ENCODE measurements at regions not wholly inside any gene's neighbourhood (a gene's known extent, or its start where the extent isn't known, plus 50 kb on each side); places are given as distances from the start of the nearest gene placed in this dataset.

- H3K4me3 ChIP-seq = no peak overlapping the region
- intact Hi-C loops (cut with DNase I) = no loop called here
- DNase-seq = no peak
Observed at GRCh38 chr18:56458770-56459712, 179.4 kb downstream of the TXNL1 start.

GRCh38 chr18:56455874-56456273, 182.5 kb downstream of the TXNL1 start:
- Histone ChIP-seq H3K36me3 (ENCODE audit: insufficient read depth in 1 of 2, low read depth in 1 of 2) (no peaks in the 10 kb centered on the region), H3K4me3 (no peak overlapping the region), H3K4me1 (no peaks in the 10 kb centered on the region), H3K27ac (no peak overlapping the region), H3K27me3 (ENCODE audit: insufficient read depth in 3 of 3, low read length in 2 of 3) (no peaks in the 10 kb centered on the region), H3K9me3 (no peaks in the 10 kb centered on the region)
- DNase-seq (no peak), ATAC-seq (no peak)
- no peak for TF ChIP-seq CTCF (IDR thresholded peaks at IDR 0.05)
- WGBS, 3 donors = 96 to 98% (median 96%) methylated on average over 2 of the region's 2 CpGs
- intact Hi-C loops (cut with DNase I) = no loop called here

More at GRCh38 chr18:56458770-56459712, 179.4 kb downstream of the TXNL1 start:
- no peaks in the 10 kb centered on the region for H3K27me3 ChIP-seq (ENCODE audit: insufficient read depth in 3 of 3, low read length in 2 of 3)
- H3K4me1 ChIP-seq = no peaks in the 10 kb centered on the region
- peak overlapping the region; percentile 39 for H3K27ac ChIP-seq
- no peaks in the 10 kb centered on the region for H3K9me3 ChIP-seq
- ATAC-seq = peak in 2 of 4 donors; percentile 37 to 40
- WGBS, 3 donors = 62 to 67% (median 66%) methylated on average over 13 of the region's 13 CpGs
- H3K36me3 ChIP-seq (ENCODE audit: insufficient read depth in 1 of 2, low read depth in 1 of 2) = no peaks in the 10 kb centered on the region
- TF ChIP-seq CTCF (IDR thresholded peaks at IDR 0.05) = no peak

- Histone ChIP-seq H3K27ac (no peak overlapping the region), H3K9me3 (no peaks in the 10 kb centered on the region), H3K36me3 (ENCODE audit: insufficient read depth in 1 of 2, low read depth in 1 of 2) (no peaks in the 10 kb centered on the region), H3K4me1 (no peaks in the 10 kb centered on the region), H3K27me3 (ENCODE audit: insufficient read depth in 3 of 3, low read length in 2 of 3) (no peaks in the 10 kb centered on the region), H3K4me3 (no peak overlapping the region)
- no peak for TF ChIP-seq CTCF (IDR thresholded peaks at IDR 0.05)
- intact Hi-C loops (cut with DNase I) = no loop called here
- WGBS, 3 donors = 97 to 100% (median 98%) methylated on average over 2 of the region's 2 CpGs
- DNase-seq = no peak
- no peak for ATAC-seq
Observed at GRCh38 chr18:56455141-56455540, 183.3 kb downstream of the TXNL1 start.

GRCh38 chr18:56453631-56454030, 184.8 kb downstream of the TXNL1 start:
- no peaks in the 10 kb centered on the region for H3K4me1 ChIP-seq
- no peak for TF ChIP-seq CTCF (IDR thresholded peaks at IDR 0.05)
- DNase-seq = no peak
- WGBS, 3 donors = 68 to 82% (median 74%) methylated on average over 3 of the region's 3 CpGs
- H3K27ac ChIP-seq = no peak overlapping the region
- no peak for ATAC-seq
- no peaks in the 10 kb centered on the region for H3K27me3 ChIP-seq (ENCODE audit: insufficient read depth in 3 of 3, low read length in 2 of 3)
- intact Hi-C loops (cut with DNase I) = no loop called here
- no peak overlapping the region for H3K4me3 ChIP-seq
- H3K36me3 ChIP-seq (ENCODE audit: insufficient read depth in 1 of 2, low read depth in 1 of 2) = no peaks in the 10 kb centered on the region
- no peaks in the 10 kb centered on the region for H3K9me3 ChIP-seq

All from psoas muscle (tissue), 7 donors.